ENCODE measurements at regions not wholly inside any gene's neighbourhood (a gene's known extent, or its start where the extent isn't known, plus 50 kb on each side); places are given as distances from the start of the nearest gene placed in this dataset.

DNA sequence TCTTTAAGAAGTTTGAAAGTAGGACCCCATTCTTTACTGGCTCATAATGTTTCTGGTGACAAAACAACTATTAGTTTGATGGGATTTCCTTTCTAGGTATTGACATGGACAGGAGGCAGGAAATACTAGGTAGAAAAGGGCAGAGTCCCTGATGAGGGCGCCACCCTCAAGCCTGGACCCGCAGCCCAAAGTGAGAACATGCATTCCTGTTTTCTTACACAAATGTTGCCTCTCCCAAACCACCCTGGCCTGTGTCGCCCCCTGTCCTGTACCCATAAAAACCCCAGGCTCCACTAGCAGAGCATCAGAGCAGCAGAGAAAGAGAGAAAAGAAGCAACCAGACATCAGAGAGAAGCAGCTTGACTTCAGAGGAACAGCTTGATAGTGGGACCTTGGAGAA, 1055.2 kb upstream of the POT1 start:
- TF ChIP-seq, protein P1, sequence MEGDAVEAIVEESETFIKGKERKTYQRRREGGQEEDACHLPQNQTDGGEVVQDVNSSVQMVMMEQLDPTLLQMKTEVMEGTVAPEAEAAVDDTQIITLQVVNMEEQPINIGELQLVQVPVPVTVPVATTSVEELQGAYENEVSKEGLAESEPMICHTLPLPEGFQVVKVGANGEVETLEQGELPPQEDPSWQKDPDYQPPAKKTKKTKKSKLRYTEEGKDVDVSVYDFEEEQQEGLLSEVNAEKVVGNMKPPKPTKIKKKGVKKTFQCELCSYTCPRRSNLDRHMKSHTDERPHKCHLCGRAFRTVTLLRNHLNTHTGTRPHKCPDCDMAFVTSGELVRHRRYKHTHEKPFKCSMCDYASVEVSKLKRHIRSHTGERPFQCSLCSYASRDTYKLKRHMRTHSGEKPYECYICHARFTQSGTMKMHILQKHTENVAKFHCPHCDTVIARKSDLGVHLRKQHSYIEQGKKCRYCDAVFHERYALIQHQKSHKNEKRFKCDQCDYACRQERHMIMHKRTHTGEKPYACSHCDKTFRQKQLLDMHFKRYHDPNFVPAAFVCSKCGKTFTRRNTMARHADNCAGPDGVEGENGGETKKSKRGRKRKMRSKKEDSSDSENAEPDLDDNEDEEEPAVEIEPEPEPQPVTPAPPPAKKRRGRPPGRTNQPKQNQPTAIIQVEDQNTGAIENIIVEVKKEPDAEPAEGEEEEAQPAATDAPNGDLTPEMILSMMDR (IDR thresholded peaks at IDR 0.05), result no peak

DNA sequence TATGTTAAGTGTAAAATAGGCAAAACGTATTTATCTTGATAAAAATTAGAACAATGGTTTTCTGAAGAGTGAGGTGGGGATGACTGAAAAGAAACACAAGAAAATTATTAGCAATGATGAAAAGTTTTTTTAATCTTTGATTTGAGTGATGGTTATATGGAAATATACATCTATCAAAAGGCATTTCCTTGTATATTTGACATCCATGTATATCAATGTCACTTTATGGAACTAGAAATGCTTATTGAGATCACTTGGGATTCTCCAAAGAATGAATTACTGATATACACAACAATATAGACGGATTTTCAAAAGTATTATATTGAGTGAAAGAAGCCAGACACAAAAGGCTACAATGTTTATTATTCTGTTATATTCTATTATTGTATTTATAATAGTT, 1042.0 kb upstream of the POT1 start:
- TF ChIP-seq, protein P1 (IDR thresholded peaks at IDR 0.05), result no peak

DNA sequence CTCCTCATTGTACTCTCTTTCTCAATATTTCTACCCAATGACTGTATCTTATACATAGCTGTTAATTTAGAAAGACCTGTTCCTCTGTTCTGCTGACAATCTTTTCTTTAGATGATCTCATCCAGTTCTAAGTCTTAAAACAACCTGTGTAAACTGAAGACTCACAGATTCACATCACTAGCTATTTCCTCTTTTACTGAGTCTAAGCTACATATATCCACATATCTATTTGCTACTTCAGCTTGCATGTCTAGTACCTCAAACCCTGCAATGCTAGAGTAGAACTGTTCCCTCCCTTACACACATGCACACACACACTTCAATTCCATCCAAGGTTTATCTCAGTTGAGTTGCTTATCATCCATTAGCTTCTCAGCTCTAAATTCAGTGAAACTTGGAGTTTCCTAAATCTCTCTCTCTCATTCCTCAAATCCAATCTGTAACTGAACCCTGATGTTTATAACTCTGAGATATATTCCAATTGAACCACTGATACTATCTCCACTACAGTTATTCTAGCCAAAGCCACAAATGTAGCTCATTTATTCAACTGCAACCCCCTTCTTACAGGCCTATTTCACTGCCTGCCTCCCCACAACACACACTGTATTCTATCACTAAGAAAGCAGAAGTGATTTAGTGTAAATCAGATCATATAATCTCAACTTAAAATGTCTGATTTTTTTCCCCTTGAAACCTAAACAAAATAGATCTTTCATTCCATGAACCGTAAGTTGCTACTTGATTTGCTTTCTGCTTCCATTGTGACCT, 1036.8 kb upstream of the POT1 start:
- TF ChIP-seq, protein P1 (IDR thresholded peaks at IDR 0.05), result no peak

DNA sequence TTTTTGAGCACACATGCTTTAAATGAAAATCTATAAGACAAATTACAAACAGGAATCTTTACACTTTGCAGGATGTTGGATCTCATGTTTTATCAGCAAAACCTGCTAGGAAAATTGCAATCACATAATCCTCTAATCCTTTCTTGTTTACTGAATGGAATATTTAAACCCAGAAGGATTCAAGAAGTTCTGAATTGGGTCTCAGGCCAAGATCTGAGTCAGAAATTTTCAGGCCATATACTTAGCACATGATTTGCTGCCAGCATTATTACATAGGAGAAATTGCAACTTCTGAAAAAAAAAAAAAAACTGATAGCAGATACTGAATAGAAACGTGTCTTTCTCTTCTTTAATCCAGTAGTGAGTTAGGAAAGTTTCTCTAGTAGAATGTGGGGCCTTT, 1005.3 kb upstream of the POT1 start:
- TF ChIP-seq, protein P1 (IDR thresholded peaks at IDR 0.05), result no peak

DNA sequence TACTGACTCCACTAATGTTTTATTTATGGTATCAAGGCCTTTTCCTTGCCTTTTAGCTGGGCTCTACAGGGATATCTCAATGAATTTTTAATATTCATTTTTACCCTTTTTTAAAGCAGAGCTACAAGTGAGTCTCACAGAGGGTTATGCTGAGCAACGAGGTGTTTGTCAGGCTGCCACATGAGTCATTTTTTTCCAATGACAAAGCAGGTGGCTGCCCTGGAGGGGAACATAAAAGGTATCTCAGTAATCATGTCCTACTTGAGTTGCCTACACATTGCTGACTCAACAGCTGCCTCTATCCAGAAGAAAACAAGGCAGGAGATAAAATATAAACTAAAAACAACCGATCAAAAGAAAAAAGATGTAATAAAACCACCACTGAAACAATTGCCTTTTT, 1004.9 kb upstream of the POT1 start:
- TF ChIP-seq, protein P1 (IDR thresholded peaks at IDR 0.05), result no peak

DNA sequence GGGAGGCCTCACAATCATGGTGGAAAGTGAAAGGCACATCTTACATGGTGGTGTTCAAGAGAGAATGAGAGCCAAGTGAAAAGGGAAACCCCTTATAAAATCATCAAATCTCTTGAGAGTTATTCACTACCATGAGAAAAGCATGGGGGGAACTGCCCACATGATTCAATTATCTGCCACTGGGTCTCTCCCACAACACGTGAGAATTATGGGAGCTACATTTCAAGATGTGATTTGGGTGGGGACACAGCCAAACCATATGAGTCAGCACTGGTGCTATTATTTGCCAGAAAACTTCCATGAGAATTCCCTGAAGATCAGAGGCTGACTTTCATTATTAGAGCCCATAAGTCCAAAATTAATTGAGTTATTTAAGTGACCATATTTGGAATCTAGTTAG, 1001.2 kb upstream of the POT1 start:
- TF ChIP-seq, protein P1 (IDR thresholded peaks at IDR 0.05), result no peak

DNA sequence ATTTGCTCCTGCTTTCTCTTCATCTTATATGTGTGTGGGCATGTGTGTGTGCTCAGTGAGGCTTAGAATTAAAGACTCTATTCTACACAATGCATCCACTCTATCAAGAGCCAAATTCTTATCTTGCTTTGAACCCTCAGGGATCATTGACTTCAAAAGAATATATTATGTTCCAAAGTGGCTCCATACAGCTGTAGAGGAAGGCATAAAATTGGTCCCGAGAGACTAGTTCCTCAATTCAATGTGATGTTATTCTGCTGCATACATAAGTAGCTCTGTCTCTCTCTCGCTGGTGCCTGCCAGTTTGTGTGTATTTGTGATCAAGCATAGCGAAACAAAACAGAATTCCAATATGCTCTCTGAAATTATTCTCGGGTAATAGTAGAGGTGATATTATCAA, 997.9 kb upstream of the POT1 start:
- TF ChIP-seq, protein P1 (IDR thresholded peaks at IDR 0.05), result no peak

DNA sequence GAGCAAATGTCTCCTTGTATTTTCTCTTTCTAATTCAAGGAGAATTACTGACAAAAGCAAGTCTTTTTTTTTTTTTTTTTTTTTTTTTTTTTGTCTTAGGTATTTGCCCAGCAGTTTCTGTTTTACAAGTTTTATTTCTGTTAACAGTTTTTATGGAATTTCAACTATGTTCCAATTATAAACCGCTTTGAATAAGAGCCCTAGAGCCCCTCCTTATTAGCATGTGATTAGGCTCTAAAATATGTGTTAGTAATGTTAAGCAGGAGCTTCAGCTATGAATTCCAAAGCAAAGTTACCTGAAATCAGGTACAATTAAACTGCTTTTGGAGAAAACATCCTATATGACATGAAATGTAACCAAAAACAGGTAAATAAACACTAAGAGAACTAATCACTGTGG, 997.0 kb upstream of the POT1 start:
- TF ChIP-seq, protein P1 (IDR thresholded peaks at IDR 0.05), result no peak
